K562 (cell line): ENCODE measurements at regions not wholly inside any gene's neighbourhood (a gene's known extent, or its start where the extent isn't known, plus 50 kb on each side); places are given as distances from the start of the nearest gene placed in this dataset.

ENCODE experiments used
- ATAC-seq: fragments of 200-7000 bp; cut with Tn5 transposase; 3 replicates; pipeline ENCODE4 v1.9.1; 2020; ENCODE audit warnings: moderate library complexity
- BruUV-seq: library from RNA; stranded (reverse); fragments of 400-500 nt; replicated peaks from 2 replicates; lab custom pipeline; 2021; lab: Mats Ljungman, UMichigan
- CTCF ChIA-PET: fragments of 300-600 bp; formaldehyde crosslinking; extraction: SDS; loops from one replicate; lab custom pipeline; 2021; ENCODE audit warnings: low intra/inter-chr PET ratio; lab: Yijun Ruan, JAX
- POLR2A ChIA-PET: fragments of 300-600, 350-650 bp; sonication (Branson Sonifier 250); formaldehyde crosslinking; extraction: SDS; loops from one replicate; lab custom pipeline; 2021; ENCODE audit warnings: antibody characterized with exemption, inconsistent platforms; lab: Yijun Ruan, JAX
- DNase-seq, 4 experiments: peaks; one replicate each; pipeline versions ENCODE4 v3.0.0 to v3.0.0-alpha.2; 2011 to 2018; ENCODE audit warnings: low spot score in 3 of 4, mixed read lengths in 3 of 4; ENCODE audit errors: extremely low read depth in 1 of 4
- FAIRE-seq: peaks from 2 replicates; lab custom pipeline; 2011; peaks lifted over from hg19 to GRCh38; lab: Jason Lieb, UNC
- H2AFZ ChIP-seq: 2 replicates; pipeline ENCODE4 v1.6.0; 2011; ENCODE audit warnings: low read depth, low read length, control low read depth, inconsistent platforms
- H3K27ac ChIP-seq: fragments of 200-600 bp; 3 replicates; pipeline ENCODE4 v1.8.0; 2011; ENCODE audit warnings: low read depth, mild to moderate bottlenecking, control low read depth, inconsistent platforms, low read length, moderate library complexity, mixed read lengths; ENCODE audit errors: extremely low read depth
- H3K27me3 ChIP-seq, 2 experiments: fragments of 300-600 bp in 1 of 2; 2 replicates in 1 of 2; 3 replicates in 1 of 2; pipeline versions ENCODE4 v1.6.0 to v1.8.0; 2011; ENCODE audit warnings: inconsistent platforms in 2 of 2, low read length in 2 of 2, mild to moderate bottlenecking in 1 of 2, mixed read lengths in 1 of 2, moderate library complexity in 1 of 2; ENCODE audit not compliant: control insufficient read depth in 2 of 2, insufficient read depth in 2 of 2
- H3K36me3 ChIP-seq: fragments of 300-600 bp; 3 replicates; pipeline ENCODE4 v1.8.0; 2011; ENCODE audit warnings: mild to moderate bottlenecking, low read length, inconsistent platforms; ENCODE audit not compliant: control insufficient read depth, insufficient read depth
- H3K4me1 ChIP-seq, 2 experiments: fragments of 200-600 bp in 1 of 2; replicated peaks in 1 of 2; 2 replicates in 1 of 2; 3 replicates in 1 of 2; pipeline versions ENCODE4 v1.5.1 to v1.8.0; 2011; ENCODE audit warnings: inconsistent platforms in 2 of 2, low read length in 2 of 2, mild to moderate bottlenecking in 1 of 2, mixed read lengths in 1 of 2, moderate library complexity in 1 of 2; ENCODE audit not compliant: control insufficient read depth in 2 of 2, insufficient read depth in 2 of 2
- H3K4me2 ChIP-seq: 2 replicates; pipeline ENCODE4 v1.6.1; 2011; ENCODE audit warnings: low read length, control low read depth, inconsistent platforms, mixed read lengths; ENCODE audit not compliant: insufficient read depth
- H3K4me3 ChIP-seq: fragments of 200-600 bp; sonication (generic), shearing (Covaris generic); 2 replicates; pipeline ENCODE4 v1.5.1; 2016; ENCODE audit warnings: control low read depth, inconsistent platforms
- H3K79me2 ChIP-seq: fragments of 200-600 bp; 3 replicates; pipeline ENCODE4 v1.8.0; 2011; ENCODE audit warnings: low read length, inconsistent platforms; ENCODE audit not compliant: control insufficient read depth, insufficient read depth
- H3K9ac ChIP-seq, 2 experiments: 2 replicates each; pipeline versions ENCODE4 v1.6.0 to v1.6.1; 2011; ENCODE audit warnings: low read depth in 2 of 2, low read length in 2 of 2, control low read depth in 1 of 2, inconsistent platforms in 1 of 2, mild to moderate bottlenecking in 1 of 2, mixed read lengths in 1 of 2; ENCODE audit not compliant: insufficient read depth in 1 of 2
- H3K9me1 ChIP-seq: one replicate; pipeline ENCODE4 v1.6.0; 2011; ENCODE audit warnings: inconsistent platforms, mild to moderate bottlenecking, low read length, moderate library complexity; ENCODE audit not compliant: control insufficient read depth, insufficient read depth
- H3K9me3 ChIP-seq: replicated peaks from 2 replicates; pipeline ENCODE4 v1.5.1; 2011; ENCODE audit warnings: low read depth, low read length, inconsistent platforms; ENCODE audit not compliant: control insufficient read depth, insufficient read depth
- H4K20me1 ChIP-seq: replicated peaks from 2 replicates; pipeline ENCODE4 v1.6.1; 2011; ENCODE audit warnings: low read length, inconsistent platforms, mixed read lengths; ENCODE audit not compliant: control insufficient read depth, insufficient read depth
- ATF1 ChIP-seq, 2 experiments: fragments of 450-650 bp in 1 of 2; IDR thresholded peaks; 2 replicates each; pipeline ENCODE4 v1.6.1; 2016; ENCODE audit warnings: missing compliant biosample characterization in 1 of 2, missing genetic modification characterization in 1 of 2
- BCOR ChIP-seq: fragments of 450-650 bp; IDR thresholded peaks from 2 replicates; pipeline ENCODE4 v1.6.1; 2016
- BRD9 ChIP-seq: fragments of 450-650 bp; IDR thresholded peaks from 2 replicates; pipeline ENCODE4 v1.6.1; 2018; ENCODE audit warnings: low read depth; ENCODE audit not compliant: partially characterized antibody
- CGGBP1 ChIP-seq: fragments of 250-450 bp; sonication (Bioruptor Pico); IDR thresholded peaks from 2 replicates; pipeline ENCODE4 v1.9.0; 2021; ENCODE audit warnings: mild to moderate bottlenecking
- CHAMP1 ChIP-seq: fragments of 450-650 bp; IDR thresholded peaks from 2 replicates; pipeline ENCODE4 v1.6.1; 2016; ENCODE audit warnings: mild to moderate bottlenecking
- DACH1 ChIP-seq: fragments of 450-650 bp; IDR thresholded peaks from 2 replicates; pipeline ENCODE4 v1.6.1; 2018; ENCODE audit not compliant: partially characterized antibody
- ELF1 ChIP-seq: fragments of 200-800 bp; sonication (Bioruptor generic); IDR thresholded peaks from 2 replicates; pipeline ENCODE4 v1.6.1; 2016; ENCODE audit warnings: missing genetic modification characterization, missing compliant biosample characterization
- EP300 ChIP-seq: IDR thresholded peaks from 2 replicates; pipeline ENCODE4 v1.6.1; 2012; ENCODE audit warnings: low read length, improper control_type of control experiment
- GATAD2B ChIP-seq: fragments of 450-650 bp; IDR thresholded peaks from 2 replicates; pipeline ENCODE4 v1.6.1; 2017; ENCODE audit warnings: mild to moderate bottlenecking, borderline replicate concordance
- HNRNPK ChIP-seq: fragments of 200-400 bp; formaldehyde crosslinking; IDR thresholded peaks from one replicate; pipeline ENCODE4 v1.6.1; 2018; ENCODE audit warnings: mild to moderate bottlenecking, low read depth, low read length; ENCODE audit not compliant: poor library complexity, severe bottlenecking
- MAFF ChIP-seq: IDR thresholded peaks from 2 replicates; pipeline ENCODE4 v1.6.1; 2012; ENCODE audit warnings: low read length, improper control_type of control experiment
- MTF1 ChIP-seq: fragments of 250-450 bp; sonication (Bioruptor Pico); IDR thresholded peaks from 2 replicates; pipeline ENCODE4 v1.9.0; 2021; ENCODE audit warnings: moderate library complexity, mild to moderate bottlenecking, inconsistent platforms, borderline replicate concordance
- NCOA6 ChIP-seq: fragments of 450-650 bp; IDR thresholded peaks from 2 replicates; pipeline ENCODE4 v1.6.1; 2017; ENCODE audit warnings: mild to moderate bottlenecking
- NCOR1 ChIP-seq: fragments of 450-650 bp; IDR thresholded peaks from 2 replicates; pipeline ENCODE4 v1.6.1; 2016; ENCODE audit warnings: mild to moderate bottlenecking, moderate library complexity
- PATZ1 ChIP-seq: fragments of 250-450 bp; sonication (Bioruptor Pico); IDR thresholded peaks from 2 replicates; pipeline ENCODE4 v1.5.0; 2020; ENCODE audit warnings: mild to moderate bottlenecking, borderline replicate concordance
- RNF2 ChIP-seq: sonication (generic); IDR thresholded peaks from 2 replicates; pipeline ENCODE4 v1.6.1; 2016
- TAL1 ChIP-seq: fragments of 450-650 bp; IDR thresholded peaks from 2 replicates; pipeline ENCODE4 v1.6.1; 2016; ENCODE audit warnings: mild to moderate bottlenecking
- ZNF133 ChIP-seq: fragments of 250-450 bp; sonication (Bioruptor Pico); IDR thresholded peaks from 2 replicates; pipeline ENCODE4 v1.4.0; 2020; ENCODE audit warnings: mild to moderate bottlenecking
- ZNF561 ChIP-seq: fragments of 450-650 bp; formaldehyde crosslinking; conservative IDR thresholded peaks from 2 replicates; pipeline ENCODE4 v1.4.0; 2020; ENCODE audit warnings: mild to moderate bottlenecking, moderate library complexity
- WGBS: fragments of 100-300 bp; shearing (Covaris generic); methylation state at CpG from one replicate; pipeline ENCODE4 v1.1.6; 2016; ENCODE audit warnings: low coverage, mixed read lengths; ENCODE audit not compliant: insufficient coverage; ENCODE audit errors: missing lambda C conversion rate; 5-methylcytosine and 5-hydroxymethylcytosine counted together
- in situ Hi-C: fragments of 300-500 bp; cut with MboI; formaldehyde crosslinking; loops from 4 replicates; pipeline ENCODE4 v1.15.0; 2018; ENCODE audit warnings: inconsistent platforms, mixed read lengths
- intact Hi-C: fragments of 100-400 bp; cut with micrococcal nuclease; formaldehyde crosslinking; loops from 2 replicates; pipeline ENCODE4 v1.14.2; 2022

GRCh38 chr4:71857713-71858451, 74.0 kb upstream of the GC start:
- ATAC-seq (peak; percentile 94), FAIRE-seq (peak; percentile 99), DNase-seq (peak; percentile 69 to 95 (median 74))
- H3K4me3 ChIP-seq, result peak overlapping the region; percentile 17; the same call in 1 of the 2 replicates
- H2AFZ ChIP-seq, result peak overlapping the region; percentile 90
- POLR2A ChIA-PET, result interaction anchor here (0.8 kb wide), 1 partner anchor 10 kb away, joined by 3 read pairs; no protein-coding TSS in a partner anchor
- in situ Hi-C loops, result no loop called here
- peak overlapping the region in 1 of 2 experiments; percentile 63; a peak in 2 of 4 replicates for H3K9ac ChIP-seq
- no TSS peak for BruUV-seq
- intact Hi-C loops, result loop anchor here (1.0 kb wide), 1 partner anchor 86 kb away; no protein-coding TSS in a partner anchor
- no peaks in the 10 kb centered on the region for H3K27me3 ChIP-seq
- CTCF ChIA-PET, result no interaction called here
- H4K20me1 ChIP-seq, result no peaks in the 10 kb centered on the region
- H3K9me3 ChIP-seq, result peaks cover 7% of the 10 kb centered on the region; the same call in 1 of the 2 replicates
- peak overlapping the region; percentile 78 for H3K4me2 ChIP-seq
- no peaks in the 10 kb centered on the region for H3K9me1 ChIP-seq
- H3K27ac ChIP-seq, result peak overlapping the region; percentile 90
- WGBS, result 3% methylated on average over 9 of the region's 9 CpGs
- peaks cover 0 to 24% of the 10 kb centered on the region in 2 experiments; a peak in 2 of 5 replicates for H3K4me1 ChIP-seq
- no peaks in the 10 kb centered on the region; the same call in 2 of the 3 replicates for H3K36me3 ChIP-seq
- H3K79me2 ChIP-seq, result no peaks in the 10 kb centered on the region
- TF ChIP-seq NCOR1 (peak; percentile 98), ATF1 (CRISPR knock-in tag; IDR thresholded peaks at IDR 0.05) (no peak), ATF1 (tag; IDR thresholded peaks at IDR 0.05) (peak; percentile 58; the same call in 1 of the 2 replicates), BCOR (peak; percentile 56; the same call in 1 of the 2 replicates), ELF1 (tag) (no peak), DACH1 (peak; percentile 62), CGGBP1 (CRISPR knock-in tag) (no peak), BRD9 (peak; percentile 38), NCOA6 (peak; percentile 65; the same call in 1 of the 2 replicates), MAFF (no peak), ZNF133 (CRISPR knock-in tag) (no peak), CHAMP1 (peak; percentile 98), HNRNPK (no peak), RNF2 (peak; percentile 99), EP300 (peak; percentile 98), GATAD2B (peak; percentile 76; the same call in 1 of the 2 replicates), TAL1 (peak; percentile 95), PATZ1 (CRISPR knock-in tag) (no peak), MTF1 (CRISPR knock-in tag) (no peak), ZNF561 (CRISPR knock-in tag) (no peak)
